ENCODE measurements at regions not wholly inside any gene's neighbourhood (a gene's known extent, or its start where the extent isn't known, plus 50 kb on each side); places are given as distances from the start of the nearest gene placed in this dataset.

GRCh38 chr13:34357435-34358232 lies 539.7 kb downstream of the RFC3 start:
- WGBS (ENCODE audit: extremely low coverage, insufficient read length, low lambda C conversion rate) = no CpG with 5 or more reads among the region's 10 CpGs
- Histone ChIP-seq H3K14ac (ENCODE audit: insufficient read depth, low read length) (no peak overlapping the region), H3K79me2 (ENCODE audit: insufficient read depth, low read length) (no peaks in the 10 kb centered on the region), H4K5ac (ENCODE audit: insufficient read length, low read depth, low read length) (no peak overlapping the region), H4K8ac (replicated peaks; ENCODE audit: insufficient read length, low read depth, low read length) (no peak overlapping the region), H3K4ac (ENCODE audit: low read depth, low read length) (no peak overlapping the region), H3K27ac (ENCODE audit: insufficient read length, low read depth, low read length) (no peak overlapping the region), H3K79me1 (ENCODE audit: insufficient read depth, low read depth, low read length, poor library complexity, severe bottlenecking) (no peaks in the 10 kb centered on the region), H3K4me1 (ENCODE audit: insufficient read depth, low read length) (no peaks in the 10 kb centered on the region), H3K23ac (ENCODE audit: insufficient read length, low read depth, low read length) (no peak overlapping the region), H2BK12ac (ENCODE audit: insufficient read length, low read depth, low read length) (no peak overlapping the region), H3K23me2 (ENCODE audit: insufficient read length, low read depth, low read length, poor library complexity, severe bottlenecking) (no peaks in the 10 kb centered on the region), H2BK120ac (ENCODE audit: low read depth, low read length, poor library complexity, severe bottlenecking) (no peak overlapping the region), H3K4me2 (ENCODE audit: insufficient read depth, insufficient read length, low read length) (no peak overlapping the region), H2BK5ac (ENCODE audit: insufficient read length, low read length) (no peak overlapping the region), H4K91ac (ENCODE audit: insufficient read length, low read depth, low read length) (no peak overlapping the region), H3T11ph (ENCODE audit: low read length) (no peak overlapping the region), H2BK20ac (ENCODE audit: low read depth, low read length, poor library complexity, severe bottlenecking) (no peak overlapping the region), H2AK5ac (ENCODE audit: insufficient read length, low read length) (no peak overlapping the region), H3K18ac (ENCODE audit: insufficient read length, low read depth, low read length) (no peak overlapping the region), H2BK15ac (ENCODE audit: low read depth, low read length) (no peak overlapping the region), H2AFZ (ENCODE audit: low read length) (no peak overlapping the region), H3K9me3 (ENCODE audit: control insufficient read depth, low read depth, low read length) (no peaks in the 10 kb centered on the region), H3K27me3 (ENCODE audit: insufficient read depth, low read length) (no peaks in the 10 kb centered on the region), H4K20me1 (ENCODE audit: control insufficient read depth, insufficient read depth, insufficient read length) (no peaks in the 10 kb centered on the region), H3K9ac (ENCODE audit: extremely low read depth, insufficient read length, low read length) (no peak overlapping the region), H3K56ac (ENCODE audit: insufficient read length, low read depth, low read length) (no peak overlapping the region)
- H3K9me3 Mint-ChIP-seq = no peaks in the 10 kb centered on the region; a peak in 2 of 5 replicates
- H3K4me3 Mint-ChIP-seq = no peak overlapping the region
- no peak for TF ChIP-seq CTCF (conservative IDR thresholded peaks at IDR 0.05)
- H3K27ac Mint-ChIP-seq = 0 out of 7 replicates have a peak overlapping the region, but pooled peaks of 1 of the 3 experiments have one; percentile 41
- H3K27me3 Mint-ChIP-seq (ENCODE audit: low read depth) = no peaks in the 10 kb centered on the region; the same call in 1 of the 2 replicates
- no peaks in the 10 kb centered on the region for H3K36me3 Mint-ChIP-seq (ENCODE audit: insufficient read depth in 1 of 3, low read depth in 3 of 3)
- H3K4me1 Mint-ChIP-seq = peaks cover 8 to 11% of the 10 kb centered on the region in 2 experiments
- peak; percentile 28 for DNase-seq

Measured in H9 (cell line).